Neuronal stem cell (in vitro differentiated cells): ENCODE measurements at regions not wholly inside any gene's neighbourhood (a gene's known extent, or its start where the extent isn't known, plus 50 kb on each side); places are given as distances from the start of the nearest gene placed in this dataset.

Source experiments
- DNase-seq: peaks from one replicate; pipeline ENCODE4 v3.0.0-alpha.2; 2013; ENCODE audit warnings: low spot score
- H2AFZ ChIP-seq: one replicate; pipeline ENCODE4 v1.6.1; 2013; ENCODE audit warnings: mild to moderate bottlenecking, low read length, inconsistent platforms
- H2AK5ac ChIP-seq: 2 replicates; pipeline ENCODE4 v1.6.1; 2013; ENCODE audit warnings: low read depth, mild to moderate bottlenecking, inconsistent platforms, low read length, moderate library complexity, mixed read lengths
- H2BK120ac ChIP-seq: 2 replicates; pipeline ENCODE4 v1.6.1; 2013; ENCODE audit warnings: low read depth, mild to moderate bottlenecking, inconsistent platforms, low read length, moderate library complexity, mixed read lengths
- H2BK12ac ChIP-seq: one replicate; pipeline ENCODE4 v1.6.1; 2013; ENCODE audit warnings: low read length, inconsistent platforms
- H2BK15ac ChIP-seq: 2 replicates; pipeline ENCODE4 v1.6.1; 2013; ENCODE audit warnings: mild to moderate bottlenecking, low read length, inconsistent platforms, mixed read lengths
- H2BK5ac ChIP-seq: one replicate; pipeline ENCODE4 v1.6.1; 2013; ENCODE audit warnings: inconsistent platforms, mild to moderate bottlenecking, low read length, moderate library complexity
- H3K14ac ChIP-seq: one replicate; pipeline ENCODE4 v1.6.1; 2013; ENCODE audit warnings: low read length, inconsistent platforms
- H3K18ac ChIP-seq: 2 replicates; pipeline ENCODE4 v1.6.1; 2013; ENCODE audit warnings: low read length, inconsistent platforms
- H3K23ac ChIP-seq: 2 replicates; pipeline ENCODE4 v1.6.1; 2013; ENCODE audit warnings: low read depth, mild to moderate bottlenecking, mixed read lengths, low read length, inconsistent platforms; ENCODE audit not compliant: poor library complexity
- H3K27ac ChIP-seq: replicated peaks from 3 replicates; pipeline ENCODE4 v1.5.1; 2013; ENCODE audit warnings: low read length, inconsistent platforms
- H3K27me3 ChIP-seq, 3 experiments: 2 replicates each; pipeline ENCODE4 v1.6.1; 2013; ENCODE audit warnings: low read length in 3 of 3, mild to moderate bottlenecking in 2 of 3, inconsistent platforms in 1 of 3, low read depth in 1 of 3, mixed read lengths in 1 of 3, moderate library complexity in 1 of 3; ENCODE audit not compliant: control insufficient read depth in 3 of 3, insufficient read depth in 3 of 3
- H3K36me3 ChIP-seq, 2 donors: replicated peaks in 1 of 2; 2 replicates each; pipeline ENCODE4 v1.6.1; 2013; ENCODE audit warnings: low read length in 2 of 2; ENCODE audit not compliant: control insufficient read depth in 2 of 2, insufficient read depth in 2 of 2
- H3K4ac ChIP-seq: 2 replicates; pipeline ENCODE4 v1.6.1; 2013; ENCODE audit warnings: inconsistent platforms, mild to moderate bottlenecking, low read length, moderate library complexity
- H3K4me1 ChIP-seq, 2 donors: 1 replicate in 1 of 2; 2 replicates in 1 of 2; pipeline ENCODE4 v1.6.1; 2013; ENCODE audit warnings: low read length in 2 of 2, low read depth in 1 of 2; ENCODE audit not compliant: control insufficient read depth in 2 of 2, insufficient read depth in 1 of 2
- H3K4me2 ChIP-seq: one replicate; pipeline ENCODE4 v1.6.1; 2013; ENCODE audit warnings: mild to moderate bottlenecking, low read length, inconsistent platforms; ENCODE audit not compliant: insufficient read depth, poor library complexity, severe bottlenecking
- H3K4me3 ChIP-seq, 2 donors: 2 replicates each; pipeline ENCODE4 v1.5.1; 2013; ENCODE audit warnings: low read length in 2 of 2, mild to moderate bottlenecking in 2 of 2, inconsistent platforms in 1 of 2, moderate library complexity in 1 of 2
- H3K79me1 ChIP-seq: one replicate; pipeline ENCODE4 v1.6.1; 2013; ENCODE audit warnings: low read depth, mild to moderate bottlenecking, inconsistent platforms, low read length, moderate library complexity
- H3K9ac ChIP-seq: one replicate; pipeline ENCODE4 v1.6.1; 2013; ENCODE audit warnings: mild to moderate bottlenecking, low read depth, low read length, inconsistent platforms; ENCODE audit not compliant: poor library complexity
- H3K9me3 ChIP-seq, 2 donors: replicated peaks in 1 of 2; 2 replicates each; pipeline versions ENCODE3 to v1.6.1; 2013; ENCODE audit warnings: low read length in 2 of 2, mild to moderate bottlenecking in 2 of 2, inconsistent platforms in 1 of 2, low read depth in 1 of 2, mixed read lengths in 1 of 2, moderate library complexity in 1 of 2; ENCODE audit not compliant: control insufficient read depth in 2 of 2, insufficient read depth in 1 of 2
- H4K8ac ChIP-seq: one replicate; pipeline ENCODE4 v1.6.1; 2013; ENCODE audit warnings: low read depth, mild to moderate bottlenecking, inconsistent platforms, low read length, moderate library complexity
- H4K91ac ChIP-seq: one replicate; pipeline ENCODE4 v1.6.1; 2013; ENCODE audit warnings: low read length, low read depth, mild to moderate bottlenecking, inconsistent platforms; ENCODE audit not compliant: poor library complexity
- WGBS, 2 donors: extraction: QIAGEN DNeasy Blood & Tissue Kit; methylation state at CpG; one replicate each; pipeline ENCODE4 v1.1.7; 2013; ENCODE audit warnings: missing lambda C conversion rate in 2 of 2, mixed read lengths in 1 of 2; ENCODE audit not compliant: insufficient read length in 2 of 2, insufficient replicate concordance in 1 of 2; ENCODE audit errors: extremely low coverage in 2 of 2; 5-methylcytosine and 5-hydroxymethylcytosine counted together

DNA sequence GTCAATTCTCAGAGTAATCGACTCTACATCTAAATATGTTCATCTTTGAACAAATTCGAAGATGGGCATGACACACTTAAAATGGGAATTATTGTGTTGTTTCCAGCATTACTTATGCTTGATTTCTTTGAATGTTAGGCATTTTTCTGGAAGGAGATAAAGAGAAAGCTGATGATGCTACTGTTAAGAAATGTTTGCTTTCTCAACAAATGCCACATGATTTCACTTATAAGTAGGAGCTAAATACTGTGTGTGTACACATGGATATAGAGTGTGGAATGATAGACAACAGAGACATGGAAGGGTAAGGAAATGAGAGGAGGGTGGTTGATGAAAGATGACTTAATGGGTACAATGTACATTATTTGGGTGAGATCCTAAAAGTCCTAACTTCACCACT is 400.9 kb downstream of the TBL1XR1 start:
- Histone ChIP-seq H2BK5ac (no peak overlapping the region), H3K79me1 (no peaks in the 10 kb centered on the region), H3K23ac (no peak overlapping the region), H3K4me1 (no peaks in the 10 kb centered on the region), H3K4me3 (no peak overlapping the region), H2BK15ac (no peak overlapping the region), H3K9ac (no peak overlapping the region), H3K4me2 (no peak overlapping the region), H3K27me3 (no peaks in the 10 kb centered on the region), H3K4ac (no peak overlapping the region), H3K9me3 (peaks cover 0 to 2% of the 10 kb centered on the region in 2 donors), H3K18ac (no peak overlapping the region), H2AFZ (no peak overlapping the region), H3K14ac (no peak overlapping the region), H4K8ac (no peak overlapping the region), H3K36me3 (no peaks in the 10 kb centered on the region), H2AK5ac (no peak overlapping the region), H2BK12ac (no peak overlapping the region), H2BK120ac (no peak overlapping the region), H4K91ac (no peak overlapping the region), H3K27ac (no peak overlapping the region)
- no CpG with 5 or more reads among the region's 2 CpGs for WGBS, 2 donors
- DNase-seq, result no peak

DNA sequence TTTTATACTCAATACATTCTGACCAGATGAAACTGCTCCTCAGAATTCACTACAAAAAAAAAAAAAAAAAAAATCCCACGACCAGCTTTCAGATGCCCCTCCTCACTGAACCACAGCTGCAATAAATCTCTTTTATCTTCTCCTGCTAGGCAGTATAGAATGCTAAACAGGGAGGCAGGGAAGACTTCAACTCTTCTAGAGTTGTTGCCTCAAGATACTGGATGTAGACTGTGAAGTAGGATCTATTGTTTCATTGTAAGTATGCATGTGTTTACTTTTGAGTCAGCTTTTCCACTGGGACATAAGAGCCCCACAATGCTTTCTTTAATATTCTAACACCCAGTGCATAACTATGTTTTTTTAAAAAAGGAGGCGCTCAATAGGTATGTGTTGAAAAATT is 401.4 kb downstream of the TBL1XR1 start:
- Histone ChIP-seq H3K4me3 (no peak overlapping the region), H3K9me3 (no peaks in the 10 kb centered on the region), H2BK12ac (no peak overlapping the region), H3K4me1 (no peaks in the 10 kb centered on the region), H3K27ac (no peak overlapping the region), H2AFZ (no peak overlapping the region), H3K36me3 (no peaks in the 10 kb centered on the region), H2BK5ac (no peak overlapping the region), H3K14ac (no peak overlapping the region), H3K4me2 (no peak overlapping the region), H2BK15ac (no peak overlapping the region), H4K91ac (no peak overlapping the region), H2AK5ac (no peak overlapping the region), H3K79me1 (no peaks in the 10 kb centered on the region), H4K8ac (no peak overlapping the region), H3K18ac (no peak overlapping the region), H3K23ac (no peak overlapping the region), H3K27me3 (no peaks in the 10 kb centered on the region), H2BK120ac (no peak overlapping the region), H3K4ac (no peak overlapping the region), H3K9ac (no peak overlapping the region)
- no CpG with 5 or more reads among the region's 2 CpGs for WGBS, 2 donors
- DNase-seq, result no peak

DNA sequence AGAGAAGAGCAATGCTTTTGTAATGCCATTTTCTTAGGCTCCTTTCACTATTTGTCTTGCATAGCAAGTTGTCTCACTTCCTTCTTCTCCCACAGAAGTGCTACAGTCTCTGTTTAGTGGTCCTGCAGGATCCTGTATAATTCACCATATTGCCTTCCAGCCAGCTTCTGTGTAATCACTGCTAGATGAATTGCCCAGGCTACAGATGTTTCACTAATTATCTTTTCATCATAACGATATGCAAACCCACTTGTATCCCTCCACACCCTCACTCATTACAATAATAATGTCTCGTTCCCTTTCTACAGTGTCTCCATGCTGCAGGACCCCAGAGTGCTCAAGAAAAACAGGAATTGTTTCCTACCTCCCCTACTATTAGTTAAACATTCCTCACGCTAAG is 402.9 kb downstream of the TBL1XR1 start:
- no peak overlapping the region for H2BK5ac ChIP-seq
- no peak overlapping the region for H2BK120ac ChIP-seq
- no peak overlapping the region for H2BK12ac ChIP-seq
- H2AFZ ChIP-seq, result no peak overlapping the region
- no peaks in the 10 kb centered on the region for H3K36me3 ChIP-seq
- H3K4me2 ChIP-seq, result no peak overlapping the region
- H3K79me1 ChIP-seq, result no peaks in the 10 kb centered on the region
- no peak overlapping the region for H3K18ac ChIP-seq
- H3K4ac ChIP-seq, result no peak overlapping the region
- H3K27ac ChIP-seq, result no peak overlapping the region
- WGBS, 2 donors, result 100% methylated on average over 1 of the region's 3 CpGs; no CpG with 5 or more reads in 1 of the 2 donors
- H3K27me3 ChIP-seq, result no peaks in the 10 kb centered on the region
- H4K8ac ChIP-seq, result no peak overlapping the region
- no peak overlapping the region for H3K14ac ChIP-seq
- H3K9ac ChIP-seq, result no peak overlapping the region
- H3K9me3 ChIP-seq, result no peaks in the 10 kb centered on the region
- H3K23ac ChIP-seq, result no peak overlapping the region
- DNase-seq, result no peak
- no peak overlapping the region for H2AK5ac ChIP-seq
- H3K4me3 ChIP-seq, result no peak overlapping the region
- peaks cover 0 to under 1% of the 10 kb centered on the region in 2 donors for H3K4me1 ChIP-seq
- H4K91ac ChIP-seq, result no peak overlapping the region
- no peak overlapping the region for H2BK15ac ChIP-seq

DNA sequence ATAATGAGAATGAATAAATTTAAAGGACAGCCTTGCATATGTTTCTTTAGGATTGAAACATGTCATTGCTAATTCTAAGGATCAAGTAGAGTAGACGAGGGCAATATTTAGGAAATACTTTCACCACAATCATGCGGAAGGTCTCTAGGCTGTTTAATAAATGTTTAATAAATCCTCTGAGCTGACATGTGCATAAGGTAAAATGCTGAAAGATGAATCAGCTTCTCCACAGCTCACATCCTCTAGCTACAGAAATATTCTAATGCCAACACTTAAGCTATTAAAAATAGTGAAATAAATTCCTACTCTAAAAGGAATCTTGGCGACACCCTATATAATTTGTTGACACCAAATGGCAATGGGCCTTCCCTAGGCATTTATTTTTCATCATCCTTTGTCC is 407.3 kb downstream of the TBL1XR1 start:
- no peak overlapping the region for H3K9ac ChIP-seq
- H2BK5ac ChIP-seq, result no peak overlapping the region
- no peak overlapping the region for H3K4me3 ChIP-seq
- H3K4ac ChIP-seq, result no peak overlapping the region
- H3K27me3 ChIP-seq, result no peaks in the 10 kb centered on the region
- H2BK120ac ChIP-seq, result no peak overlapping the region
- H3K79me1 ChIP-seq, result no peaks in the 10 kb centered on the region
- no peak overlapping the region for H2AFZ ChIP-seq
- no peak for DNase-seq
- H3K14ac ChIP-seq, result no peak overlapping the region
- H3K36me3 ChIP-seq, result no peaks in the 10 kb centered on the region
- H3K27ac ChIP-seq, result no peak overlapping the region
- no peak overlapping the region for H2AK5ac ChIP-seq
- no peak overlapping the region for H2BK15ac ChIP-seq
- H4K8ac ChIP-seq, result no peak overlapping the region
- no peak overlapping the region for H3K4me2 ChIP-seq
- H4K91ac ChIP-seq, result no peak overlapping the region
- WGBS, 2 donors, result no CpG with 5 or more reads among the region's 3 CpGs
- H2BK12ac ChIP-seq, result no peak overlapping the region
- no peak overlapping the region for H3K18ac ChIP-seq
- H3K4me1 ChIP-seq, result peaks cover 0 to 10% of the 10 kb centered on the region in 2 donors
- H3K23ac ChIP-seq, result no peak overlapping the region
- no peaks in the 10 kb centered on the region for H3K9me3 ChIP-seq
